ENCODE measurements at regions not wholly inside any gene's neighbourhood (a gene's known extent, or its start where the extent isn't known, plus 50 kb on each side); places are given as distances from the start of the nearest gene placed in this dataset.

- no peak for DNase-seq (ENCODE audit: low spot score)
- Histone ChIP-seq H3K4me2 (ENCODE audit: low read length) (no peak overlapping the region), H3K36me3 (ENCODE audit: insufficient read depth, low read length) (no peaks in the 10 kb centered on the region), H3K27ac (ENCODE audit: low read depth, low read length, poor library complexity, severe bottlenecking) (no peak overlapping the region), H3K79me2 (ENCODE audit: insufficient read depth, low read depth, low read length) (no peaks in the 10 kb centered on the region), H4K20me1 (ENCODE audit: insufficient read depth, low read length) (no peaks in the 10 kb centered on the region), H2AFZ (ENCODE audit: low read length) (no peak overlapping the region), H3K9me2 (ENCODE audit: insufficient read depth, low read length) (no peaks in the 10 kb centered on the region), H3K4me1 (ENCODE audit: insufficient read depth, low read length, poor library complexity, severe bottlenecking) (no peaks in the 10 kb centered on the region), H3K4me3 (ENCODE audit: low read depth, low read length, poor library complexity, severe bottlenecking) (no peak overlapping the region), H3K9me3 (ENCODE audit: low read length) (no peaks in the 10 kb centered on the region)
- no peak for TF ChIP-seq EZH2phosphoT487 (IDR thresholded peaks at IDR 0.05; ENCODE audit: borderline replicate concordance, low read depth, low read length)
- no peak for TF ChIP-seq CTCF (conservative IDR thresholded peaks at IDR 0.05; ENCODE audit: low read length)
- intact Hi-C loops (cut with micrococcal nuclease; ENCODE audit: unreplicated experiment): no loop called here
- CTCF ChIA-PET (ENCODE audit: unreplicated experiment): no interaction called here
- BruUV-seq (replicated peaks): no TSS peak
- POLR2A ChIA-PET: no interaction called here
Observed at GRCh38 chr4:96675416-96675815, 835.5 kb downstream of the PDHA2 start.

- Histone ChIP-seq H2AFZ (ENCODE audit: low read length) (no peak overlapping the region), H3K9me2 (ENCODE audit: insufficient read depth, low read length) (no peaks in the 10 kb centered on the region), H3K27ac (ENCODE audit: low read depth, low read length, poor library complexity, severe bottlenecking) (no peak overlapping the region), H3K4me2 (ENCODE audit: low read length) (no peak overlapping the region), H3K36me3 (ENCODE audit: insufficient read depth, low read length) (no peaks in the 10 kb centered on the region), H3K79me2 (ENCODE audit: insufficient read depth, low read depth, low read length) (no peaks in the 10 kb centered on the region), H3K9me3 (ENCODE audit: low read length) (no peaks in the 10 kb centered on the region), H3K4me1 (ENCODE audit: insufficient read depth, low read length, poor library complexity, severe bottlenecking) (no peaks in the 10 kb centered on the region), H4K20me1 (ENCODE audit: insufficient read depth, low read length) (no peaks in the 10 kb centered on the region), H3K4me3 (ENCODE audit: low read depth, low read length, poor library complexity, severe bottlenecking) (no peak overlapping the region)
- POLR2A ChIA-PET: interaction anchor here (0.6 kb wide), 2 partner anchors 20 to 450 kb away, joined by 3 read pairs; no protein-coding TSS in a partner anchor
- TF ChIP-seq CTCF (conservative IDR thresholded peaks at IDR 0.05; ENCODE audit: low read length) (no peak), EZH2phosphoT487 (IDR thresholded peaks at IDR 0.05; ENCODE audit: borderline replicate concordance, low read depth, low read length) (no peak)
- no TSS peak for BruUV-seq (replicated peaks)
- no peak for DNase-seq (ENCODE audit: low spot score)
- CTCF ChIA-PET (ENCODE audit: unreplicated experiment): no interaction called here
- intact Hi-C loops (cut with micrococcal nuclease; ENCODE audit: unreplicated experiment): no loop called here
Observed at GRCh38 chr4:96675896-96676295, 836.0 kb downstream of the PDHA2 start.

- Histone ChIP-seq H4K20me1 (ENCODE audit: insufficient read depth, low read length) (no peaks in the 10 kb centered on the region), H3K27ac (ENCODE audit: low read depth, low read length, poor library complexity, severe bottlenecking) (no peak overlapping the region), H3K4me1 (ENCODE audit: insufficient read depth, low read length, poor library complexity, severe bottlenecking) (no peaks in the 10 kb centered on the region), H3K4me3 (ENCODE audit: low read depth, low read length, poor library complexity, severe bottlenecking) (no peak overlapping the region), H2AFZ (ENCODE audit: low read length) (no peak overlapping the region), H3K9me2 (ENCODE audit: insufficient read depth, low read length) (no peaks in the 10 kb centered on the region), H3K9me3 (ENCODE audit: low read length) (no peaks in the 10 kb centered on the region), H3K4me2 (ENCODE audit: low read length) (no peak overlapping the region), H3K36me3 (ENCODE audit: insufficient read depth, low read length) (no peaks in the 10 kb centered on the region), H3K79me2 (ENCODE audit: insufficient read depth, low read depth, low read length) (no peaks in the 10 kb centered on the region)
- ChIA-PET CTCF (ENCODE audit: unreplicated experiment) (no interaction called here), POLR2A (interaction anchor here (0.7 to 1.0 kb wide), 2 partner anchors 8 to 9 kb away, joined by 3 read pairs; no protein-coding TSS in a partner anchor)
- no peak for TF ChIP-seq CTCF (conservative IDR thresholded peaks at IDR 0.05; ENCODE audit: low read length)
- no peak for TF ChIP-seq EZH2phosphoT487 (IDR thresholded peaks at IDR 0.05; ENCODE audit: borderline replicate concordance, low read depth, low read length)
- intact Hi-C loops (cut with micrococcal nuclease; ENCODE audit: unreplicated experiment): no loop called here
- no peak for DNase-seq (ENCODE audit: low spot score)
- BruUV-seq (replicated peaks): no TSS peak
Observed at GRCh38 chr4:96676754-96677435, 837.0 kb downstream of the PDHA2 start.

Data from OCI-LY7 (cell line).